ENCODE measurements at regions not wholly inside any gene's neighbourhood (a gene's known extent, or its start where the extent isn't known, plus 50 kb on each side); places are given as distances from the start of the nearest gene placed in this dataset.

GRCh38 chr16:59198487-59198886 is 464.4 kb upstream of the GOT2 start:
- TF ChIP-seq CTCF (conservative IDR thresholded peaks at IDR 0.05) (no peak), EZH2 (IDR thresholded peaks at IDR 0.05; ENCODE audit: low read depth) (no peak)

All from PC-9 (cell line).